ENCODE measurements at regions not wholly inside any gene's neighbourhood (a gene's known extent, or its start where the extent isn't known, plus 50 kb on each side); places are given as distances from the start of the nearest gene placed in this dataset.

DNA sequence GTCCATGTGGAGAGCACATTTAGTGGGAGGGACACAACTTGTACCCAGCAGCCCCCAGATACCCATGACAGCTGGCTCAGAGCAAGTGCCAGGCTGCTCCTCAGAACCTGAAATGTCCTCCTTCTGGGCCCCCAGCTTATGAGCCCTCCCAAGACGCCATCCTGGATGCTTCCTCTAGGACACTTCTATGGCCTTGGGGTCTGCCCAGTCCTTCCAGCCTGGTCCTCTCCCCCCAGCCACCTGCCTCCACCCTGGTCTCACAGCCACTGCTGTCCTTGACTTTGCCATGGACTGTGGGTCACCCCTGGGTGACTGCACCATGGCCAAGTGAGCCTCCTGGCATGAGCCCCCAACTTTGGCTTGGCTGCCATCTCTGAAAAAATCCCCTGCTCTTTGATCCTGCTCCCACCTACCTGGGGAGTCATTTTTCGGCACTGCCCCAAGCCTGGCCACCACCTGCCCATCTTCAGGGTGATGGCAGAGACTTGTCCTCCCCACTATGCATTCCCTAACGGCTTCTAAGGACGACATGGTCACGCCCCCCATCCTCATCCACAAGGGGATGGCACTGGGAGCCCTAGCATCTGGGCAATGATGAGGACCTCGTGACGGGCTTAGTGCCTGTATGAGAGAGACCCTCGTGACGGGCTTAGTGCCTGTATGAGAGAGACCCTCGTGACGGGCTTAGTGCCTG is 323.7 kb downstream of the TMEM121 start:
- no peak overlapping the region for H3K27ac ChIP-seq (ENCODE audit: insufficient read depth, low read depth, low read length)
- dilution Hi-C loops (cut with MboI; ENCODE audit: extremely low pct_ligation_motif_present, low sequenced_read_pairs) (no loop called here), intact Hi-C loops (cut with micrococcal nuclease) (no loop called here)
- no TSS peak for BruUV-seq (replicated peaks)
- no peaks in the 10 kb centered on the region for H3K27me3 ChIP-seq (ENCODE audit: control insufficient read depth in 2 of 2, insufficient read depth in 2 of 2, low read length in 2 of 2)
- CTCF ChIA-PET, result no interaction called here
- H3K9ac ChIP-seq (replicated peaks; ENCODE audit: extremely low read depth, insufficient read depth, low read length), result no peak overlapping the region
- POLR2A ChIA-PET, result no interaction called here
- no peak for TF ChIP-seq POLR2AphosphoS5 (IDR thresholded peaks at IDR 0.05; ENCODE audit: insufficient read depth, low read depth, low read length)
- no peaks in the 10 kb centered on the region for H3K79me2 ChIP-seq (ENCODE audit: control insufficient read depth, insufficient read depth, low read length)
- FAIRE-seq, result no peak
- no peak overlapping the region for H2AFZ ChIP-seq (ENCODE audit: low read depth, low read length)
- H3K9me3 ChIP-seq (replicated peaks; ENCODE audit: control insufficient read depth, insufficient read depth, low read length), result peaks cover 13% of the 10 kb centered on the region
- H3K9me1 ChIP-seq (replicated peaks; ENCODE audit: control insufficient read depth, extremely low read depth, insufficient read depth, low read length), result no peaks in the 10 kb centered on the region
- no peak overlapping the region for H3K4me2 ChIP-seq (ENCODE audit: insufficient read depth, low read length)
- no peaks in the 10 kb centered on the region for H3K4me1 ChIP-seq (ENCODE audit: control insufficient read depth, extremely low read depth, insufficient read depth, low read length)
- no peaks in the 10 kb centered on the region for H3K36me3 ChIP-seq (ENCODE audit: control insufficient read depth in 2 of 2, extremely low read depth in 1 of 2, insufficient read depth in 2 of 2, low read length in 2 of 2)
- no peak overlapping the region for H3K4me3 ChIP-seq (replicated peaks in 1 of 3; ENCODE audit: insufficient read depth in 1 of 3, low read depth in 1 of 3, low read length in 3 of 3)
- H4K20me1 ChIP-seq (replicated peaks; ENCODE audit: control insufficient read depth, extremely low read depth, insufficient read depth, low read length), result no peaks in the 10 kb centered on the region
- no peak for DNase-seq (ENCODE audit: low read depth, low spot score)

DNA sequence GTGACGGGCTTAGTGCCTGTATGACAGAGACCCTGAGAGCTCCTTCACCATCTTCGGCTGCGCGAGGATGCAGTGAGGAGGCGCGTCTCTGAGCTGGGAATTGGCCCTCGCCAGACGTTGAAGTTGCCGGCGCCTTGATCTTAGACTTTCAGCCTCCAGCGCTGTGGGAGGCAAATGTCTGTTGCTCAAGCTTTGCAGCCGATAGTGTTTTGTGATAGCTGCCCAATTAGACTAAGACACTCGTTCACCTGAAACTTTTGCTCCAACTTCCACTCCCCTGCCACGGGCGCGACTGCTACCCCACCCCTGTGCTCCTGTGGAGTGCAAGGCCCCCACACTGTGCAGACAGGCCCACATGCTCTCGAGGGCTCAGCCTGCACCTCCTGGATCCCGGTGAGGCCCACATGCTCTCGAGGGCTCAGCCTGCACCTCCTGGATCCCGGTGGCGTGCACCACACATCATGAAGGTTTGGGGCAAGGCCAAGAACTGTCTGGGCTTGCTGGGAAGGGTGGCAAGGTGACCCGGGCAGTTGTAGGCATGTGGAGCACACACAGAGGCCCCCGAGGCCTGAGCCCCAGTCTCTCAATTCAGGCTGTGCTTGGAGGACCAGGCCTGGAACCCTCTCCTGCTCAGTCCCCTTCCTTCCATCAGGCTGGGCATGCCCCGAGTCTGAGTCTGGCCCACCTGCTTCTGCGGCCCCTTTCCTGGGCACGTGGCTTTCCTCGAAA is 324.6 kb downstream of the TMEM121 start:
- intact Hi-C loops (cut with micrococcal nuclease), result no loop called here
- Histone ChIP-seq H3K27ac (ENCODE audit: insufficient read depth, low read depth, low read length) (no peak overlapping the region), H3K9me3 (replicated peaks; ENCODE audit: control insufficient read depth, insufficient read depth, low read length) (peaks cover 10% of the 10 kb centered on the region), H3K9me1 (replicated peaks; ENCODE audit: control insufficient read depth, extremely low read depth, insufficient read depth, low read length) (no peaks in the 10 kb centered on the region), H3K9ac (replicated peaks; ENCODE audit: extremely low read depth, insufficient read depth, low read length) (no peak overlapping the region), H3K36me3 (ENCODE audit: control insufficient read depth in 2 of 2, extremely low read depth in 1 of 2, insufficient read depth in 2 of 2, low read length in 2 of 2) (no peaks in the 10 kb centered on the region), H3K4me1 (ENCODE audit: control insufficient read depth, extremely low read depth, insufficient read depth, low read length) (no peaks in the 10 kb centered on the region), H2AFZ (ENCODE audit: low read depth, low read length) (no peak overlapping the region), H3K27me3 (ENCODE audit: control insufficient read depth in 2 of 2, insufficient read depth in 2 of 2, low read length in 2 of 2) (no peaks in the 10 kb centered on the region), H3K4me3 (replicated peaks in 1 of 3; ENCODE audit: insufficient read depth in 1 of 3, low read depth in 1 of 3, low read length in 3 of 3) (no peak overlapping the region), H4K20me1 (replicated peaks; ENCODE audit: control insufficient read depth, extremely low read depth, insufficient read depth, low read length) (no peaks in the 10 kb centered on the region), H3K79me2 (ENCODE audit: control insufficient read depth, insufficient read depth, low read length) (no peaks in the 10 kb centered on the region), H3K4me2 (ENCODE audit: insufficient read depth, low read length) (no peak overlapping the region)
- BruUV-seq (replicated peaks), result no TSS peak
- dilution Hi-C loops (cut with MboI; ENCODE audit: extremely low pct_ligation_motif_present, low sequenced_read_pairs), result no loop called here
- no peak for FAIRE-seq
- DNase-seq (ENCODE audit: low read depth, low spot score), result no peak
- ChIA-PET POLR2A (no interaction called here), CTCF (no interaction called here)
- TF ChIP-seq MYC (IDR thresholded peaks at IDR 0.05; ENCODE audit: low read depth, low read length) (no peak), GATA2 (IDR thresholded peaks at IDR 0.05; ENCODE audit: insufficient read depth, insufficient read length, low read depth, low read length) (no peak), EZH2 (IDR thresholded peaks at IDR 0.05; ENCODE audit: borderline replicate concordance, low read depth, low read length, severe bottlenecking) (no peak), POLR2AphosphoS5 (IDR thresholded peaks at IDR 0.05; ENCODE audit: insufficient read depth, low read depth, low read length) (no peak), JUN (IDR thresholded peaks at IDR 0.05; ENCODE audit: borderline replicate concordance, insufficient read depth, insufficient read length, low read depth) (no peak), POLR2A (IDR thresholded peaks at IDR 0.05; ENCODE audit: low read depth, low read length) (no peak), FOS (IDR thresholded peaks at IDR 0.05; ENCODE audit: borderline replicate concordance, insufficient read depth, low read length) (no peak)
- TF ChIP-seq, protein P1, sequence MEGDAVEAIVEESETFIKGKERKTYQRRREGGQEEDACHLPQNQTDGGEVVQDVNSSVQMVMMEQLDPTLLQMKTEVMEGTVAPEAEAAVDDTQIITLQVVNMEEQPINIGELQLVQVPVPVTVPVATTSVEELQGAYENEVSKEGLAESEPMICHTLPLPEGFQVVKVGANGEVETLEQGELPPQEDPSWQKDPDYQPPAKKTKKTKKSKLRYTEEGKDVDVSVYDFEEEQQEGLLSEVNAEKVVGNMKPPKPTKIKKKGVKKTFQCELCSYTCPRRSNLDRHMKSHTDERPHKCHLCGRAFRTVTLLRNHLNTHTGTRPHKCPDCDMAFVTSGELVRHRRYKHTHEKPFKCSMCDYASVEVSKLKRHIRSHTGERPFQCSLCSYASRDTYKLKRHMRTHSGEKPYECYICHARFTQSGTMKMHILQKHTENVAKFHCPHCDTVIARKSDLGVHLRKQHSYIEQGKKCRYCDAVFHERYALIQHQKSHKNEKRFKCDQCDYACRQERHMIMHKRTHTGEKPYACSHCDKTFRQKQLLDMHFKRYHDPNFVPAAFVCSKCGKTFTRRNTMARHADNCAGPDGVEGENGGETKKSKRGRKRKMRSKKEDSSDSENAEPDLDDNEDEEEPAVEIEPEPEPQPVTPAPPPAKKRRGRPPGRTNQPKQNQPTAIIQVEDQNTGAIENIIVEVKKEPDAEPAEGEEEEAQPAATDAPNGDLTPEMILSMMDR (IDR thresholded peaks at IDR 0.05; ENCODE audit: extremely low read depth in 1 of 2, insufficient read depth in 1 of 2, low read depth in 1 of 2, low read length in 2 of 2), result no peak
- TF ChIP-seq, protein P2, sequence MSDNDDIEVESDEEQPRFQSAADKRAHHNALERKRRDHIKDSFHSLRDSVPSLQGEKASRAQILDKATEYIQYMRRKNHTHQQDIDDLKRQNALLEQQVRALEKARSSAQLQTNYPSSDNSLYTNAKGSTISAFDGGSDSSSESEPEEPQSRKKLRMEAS (IDR thresholded peaks at IDR 0.05; ENCODE audit: insufficient read depth, insufficient read length), result no peak

Data from endothelial cell of umbilical vein (primary cell).